Brain microvascular endothelial cell (primary cell): ENCODE measurements at regions not wholly inside any gene's neighbourhood (a gene's known extent, or its start where the extent isn't known, plus 50 kb on each side); places are given as distances from the start of the nearest gene placed in this dataset.

ENCODE experiments used
- DNase-seq: peaks from one replicate; pipeline ENCODE4 v3.0.0-alpha.2; 2020
- H3K27ac ChIP-seq: fragments of 250-450 bp; sonication (Bioruptor Pico); 2 replicates; pipeline ENCODE4 v1.5.1; 2020; ENCODE audit warnings: mild to moderate bottlenecking, moderate library complexity
- H3K27me3 ChIP-seq: fragments of 250-450 bp; sonication (Bioruptor Pico); replicated peaks from 2 replicates; pipeline ENCODE4 v1.5.1; 2020; ENCODE audit warnings: mild to moderate bottlenecking
- H3K36me3 ChIP-seq: fragments of 250-450 bp; sonication (Bioruptor Pico); replicated peaks from 2 replicates; pipeline ENCODE4 v1.5.1; 2020; ENCODE audit warnings: mild to moderate bottlenecking
- H3K4me3 ChIP-seq: 2 replicates; pipeline ENCODE4 v1.5.1; 2011; ENCODE audit warnings: low read depth, mild to moderate bottlenecking, control low read depth, low read length, moderate library complexity
- in situ Hi-C: cut with HindIII; loops from 2 replicates; pipeline ENCODE4 v1.10.0; 2017; ENCODE audit warnings: low sequenced_read_pairs, low pct_ligation_motif_present
- TF ChIP-seq, protein P1 (sequence below): IDR thresholded peaks from 2 replicates; pipeline ENCODE4 v1.5.1; 2011; ENCODE audit warnings: low read depth, mild to moderate bottlenecking, moderate library complexity, low read length, control low read depth, inconsistent platforms; ENCODE audit errors: missing control alignments

DNA sequence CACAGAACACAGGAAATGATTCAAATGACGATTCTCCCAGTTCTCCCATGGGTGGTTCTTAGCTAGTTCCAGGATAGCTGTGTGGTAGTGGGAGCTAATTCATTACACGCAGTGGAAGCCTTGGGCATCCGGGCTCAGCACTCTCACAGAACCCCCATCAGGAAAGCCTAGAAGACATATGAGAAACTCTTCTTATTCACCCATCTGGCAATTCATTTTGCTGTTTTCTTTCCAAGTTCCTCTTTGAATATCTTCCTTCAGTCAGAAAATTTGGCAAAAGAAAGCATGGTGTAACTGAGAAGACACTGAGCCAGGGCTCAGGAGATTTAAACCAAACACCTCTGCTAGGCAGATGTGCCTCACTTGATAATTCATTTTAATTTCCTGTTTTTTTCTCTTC is 85.2 kb upstream of the FN1 start:
- TF ChIP-seq, protein P1, sequence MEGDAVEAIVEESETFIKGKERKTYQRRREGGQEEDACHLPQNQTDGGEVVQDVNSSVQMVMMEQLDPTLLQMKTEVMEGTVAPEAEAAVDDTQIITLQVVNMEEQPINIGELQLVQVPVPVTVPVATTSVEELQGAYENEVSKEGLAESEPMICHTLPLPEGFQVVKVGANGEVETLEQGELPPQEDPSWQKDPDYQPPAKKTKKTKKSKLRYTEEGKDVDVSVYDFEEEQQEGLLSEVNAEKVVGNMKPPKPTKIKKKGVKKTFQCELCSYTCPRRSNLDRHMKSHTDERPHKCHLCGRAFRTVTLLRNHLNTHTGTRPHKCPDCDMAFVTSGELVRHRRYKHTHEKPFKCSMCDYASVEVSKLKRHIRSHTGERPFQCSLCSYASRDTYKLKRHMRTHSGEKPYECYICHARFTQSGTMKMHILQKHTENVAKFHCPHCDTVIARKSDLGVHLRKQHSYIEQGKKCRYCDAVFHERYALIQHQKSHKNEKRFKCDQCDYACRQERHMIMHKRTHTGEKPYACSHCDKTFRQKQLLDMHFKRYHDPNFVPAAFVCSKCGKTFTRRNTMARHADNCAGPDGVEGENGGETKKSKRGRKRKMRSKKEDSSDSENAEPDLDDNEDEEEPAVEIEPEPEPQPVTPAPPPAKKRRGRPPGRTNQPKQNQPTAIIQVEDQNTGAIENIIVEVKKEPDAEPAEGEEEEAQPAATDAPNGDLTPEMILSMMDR, result no peak
- in situ Hi-C loops, result no loop called here
- no peaks in the 10 kb centered on the region for H3K27me3 ChIP-seq
- H3K36me3 ChIP-seq, result no peaks in the 10 kb centered on the region
- H3K4me3 ChIP-seq, result no peak overlapping the region
- no peak overlapping the region for H3K27ac ChIP-seq
- no peak for DNase-seq

GRCh38 chr2:215517391-215517790 is 81.5 kb upstream of the FN1 start:
- Histone ChIP-seq H3K36me3 (no peaks in the 10 kb centered on the region), H3K4me3 (no peak overlapping the region), H3K27me3 (no peaks in the 10 kb centered on the region), H3K27ac (no peak overlapping the region)
- TF ChIP-seq, protein P1, result no peak
- no peak for DNase-seq
- in situ Hi-C loops, result no loop called here

DNA sequence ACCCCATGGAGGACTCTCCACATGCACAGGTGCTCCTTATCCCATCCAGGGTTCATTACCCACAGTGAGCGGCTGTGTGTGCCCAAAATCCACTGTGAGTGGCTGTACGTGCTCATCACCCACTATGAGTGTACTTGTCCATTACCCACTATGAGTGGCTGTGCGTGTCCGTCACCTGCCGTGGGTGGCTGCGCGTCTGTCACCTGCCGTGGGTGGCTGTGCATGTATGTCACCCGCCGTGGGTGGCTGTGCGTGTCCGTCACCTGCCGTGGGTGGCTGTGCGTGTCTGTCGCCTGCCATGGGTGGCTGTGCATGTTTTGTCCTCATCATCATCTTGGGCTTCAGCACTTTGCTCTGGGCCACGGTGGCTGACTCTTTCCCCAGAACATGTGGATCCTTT is 78.6 kb upstream of the FN1 start:
- no peaks in the 10 kb centered on the region for H3K36me3 ChIP-seq
- no peak overlapping the region for H3K4me3 ChIP-seq
- in situ Hi-C loops, result no loop called here
- DNase-seq, result no peak
- no peak overlapping the region for H3K27ac ChIP-seq
- no peaks in the 10 kb centered on the region for H3K27me3 ChIP-seq
- TF ChIP-seq, protein P1, result no peak

GRCh38 chr2:215511454-215512346 is 75.8 kb upstream of the FN1 start:
- Histone ChIP-seq H3K36me3 (no peaks in the 10 kb centered on the region), H3K27ac (no peak overlapping the region), H3K27me3 (no peaks in the 10 kb centered on the region), H3K4me3 (no peak overlapping the region)
- in situ Hi-C loops, result no loop called here
- TF ChIP-seq, protein P1, result no peak
- no peak for DNase-seq

DNA sequence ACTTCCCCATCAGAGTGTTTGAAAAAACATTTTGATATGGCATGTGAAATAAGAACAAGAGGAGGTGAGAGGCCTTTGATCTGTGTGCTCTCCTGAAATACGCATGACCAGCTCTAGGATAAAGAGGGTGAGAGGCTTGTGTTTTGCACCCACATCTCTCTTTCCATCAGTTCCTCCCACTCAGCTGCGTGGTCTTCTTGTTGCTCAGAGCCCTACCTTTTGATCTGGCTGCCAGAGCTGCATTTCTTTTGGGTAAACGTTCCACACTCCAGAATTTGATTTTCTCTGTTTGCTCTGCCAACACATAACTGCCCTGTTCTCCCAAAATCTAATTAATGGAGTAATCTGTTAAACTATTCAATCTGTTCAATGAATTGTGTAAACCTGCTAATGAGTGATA is 72.0 kb upstream of the FN1 start:
- TF ChIP-seq, protein P1, result no peak
- H3K36me3 ChIP-seq, result no peaks in the 10 kb centered on the region
- no peak for DNase-seq
- H3K27me3 ChIP-seq, result no peaks in the 10 kb centered on the region
- no peak overlapping the region for H3K27ac ChIP-seq
- H3K4me3 ChIP-seq, result no peak overlapping the region
- in situ Hi-C loops, result no loop called here

DNA sequence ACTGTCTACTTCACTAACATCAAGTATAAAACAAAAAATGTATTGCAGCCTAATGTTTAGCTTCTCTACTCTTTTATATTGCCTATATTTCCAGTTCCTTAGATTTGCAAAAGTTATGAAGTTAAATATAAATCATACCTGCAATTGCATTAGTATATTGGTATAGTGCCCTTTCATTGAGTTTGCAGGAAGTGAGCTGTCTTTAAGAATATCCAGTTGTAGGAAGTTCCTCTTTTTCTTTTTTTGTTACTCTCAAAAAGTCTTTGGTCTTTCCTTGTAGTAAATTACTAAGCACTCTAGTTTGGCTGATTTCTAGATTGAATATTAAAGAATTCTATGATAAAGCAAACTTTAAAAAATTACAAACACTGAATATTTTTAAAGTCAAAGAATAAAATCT is 71.3 kb upstream of the FN1 start:
- Histone ChIP-seq H3K27me3 (no peaks in the 10 kb centered on the region), H3K36me3 (no peaks in the 10 kb centered on the region), H3K27ac (no peak overlapping the region), H3K4me3 (no peak overlapping the region)
- DNase-seq, result no peak
- in situ Hi-C loops, result no loop called here
- TF ChIP-seq, protein P1, result no peak
